ENCODE measurements at regions not wholly inside any gene's neighbourhood (a gene's known extent, or its start where the extent isn't known, plus 50 kb on each side); places are given as distances from the start of the nearest gene placed in this dataset.

- Histone ChIP-seq H2BK5ac (ENCODE audit: low read depth, low read length, poor library complexity) (no peak overlapping the region), H4K12ac (ENCODE audit: low read depth, low read length) (no peak overlapping the region), H3K79me2 (ENCODE audit: control insufficient read depth, insufficient read depth, low read length, poor library complexity) (no peaks in the 10 kb centered on the region), H3K23ac (ENCODE audit: low read length) (no peak overlapping the region), H4K91ac (ENCODE audit: low read depth, low read length) (no peak overlapping the region), H2BK120ac (ENCODE audit: insufficient read depth, low read length, poor library complexity) (no peak overlapping the region), H3K27ac (ENCODE audit: low read depth, low read length) (no peak overlapping the region), H3K4me2 (ENCODE audit: low read length) (no peak overlapping the region), H3K36me3 (ENCODE audit: control insufficient read depth in 1 of 2, insufficient read depth in 2 of 2, low read length in 2 of 2) (no peaks in the 10 kb centered on the region), H2AK5ac (ENCODE audit: low read length) (no peak overlapping the region), H3K4ac (ENCODE audit: low read depth, low read length) (no peak overlapping the region), H3K4me1 (ENCODE audit: control insufficient read depth in 1 of 2, insufficient read depth in 2 of 2, low read length in 2 of 2) (no peaks in the 10 kb centered on the region), H2AFZ (ENCODE audit: insufficient read depth, low read length, poor library complexity) (no peak overlapping the region), H3K9me3 (ENCODE audit: insufficient read depth, low read depth, low read length) (no peaks in the 10 kb centered on the region), H3K27me3 (ENCODE audit: insufficient read depth, low read length) (no peaks in the 10 kb centered on the region), H3K9ac (ENCODE audit: low read length) (no peak overlapping the region), H3K4me3 (ENCODE audit: low read depth, low read length) (no peak overlapping the region), H3K14ac (ENCODE audit: low read length) (no peak overlapping the region), H2BK12ac (ENCODE audit: low read length) (no peak overlapping the region), H3K79me1 (ENCODE audit: low read length) (no peaks in the 10 kb centered on the region), H4K8ac (ENCODE audit: low read depth, low read length) (no peak overlapping the region), H3K18ac (ENCODE audit: low read length) (no peak overlapping the region)
- WGBS (ENCODE audit: extremely low coverage, insufficient coverage, insufficient read length), result no CpG with 5 or more reads among the region's 1 CpG
- peak in 1 of 2 donors; percentile 3 for DNase-seq
These were observed 486.1 kb upstream of the IGFBP3 start for GRCh38 chr7:46407125-46407524.

DNA sequence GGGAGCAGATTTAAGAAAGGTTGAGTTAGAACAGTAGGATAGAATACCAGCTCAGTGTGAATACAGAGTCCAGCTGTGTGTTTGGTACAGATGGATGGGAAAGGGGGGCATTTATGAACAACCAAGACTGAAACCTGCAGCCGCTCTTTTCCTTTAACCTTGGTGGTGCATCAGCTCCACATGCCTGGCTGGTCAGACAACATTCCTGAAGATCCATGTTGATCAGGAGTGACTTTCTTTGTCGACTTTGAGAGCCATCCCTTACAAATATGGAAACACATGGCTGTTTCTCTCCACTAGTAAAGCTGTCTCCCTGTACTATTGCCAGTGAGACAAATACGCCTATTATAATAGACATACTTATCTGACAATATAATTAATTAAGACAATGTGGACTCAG, 476.5 kb upstream of the IGFBP3 start:
- DNase-seq, result peak; percentile 31 to 56
- Histone ChIP-seq H3K27ac (ENCODE audit: low read depth, low read length) (no peak overlapping the region), H2AFZ (ENCODE audit: insufficient read depth, low read length, poor library complexity) (no peak overlapping the region), H3K14ac (ENCODE audit: low read length) (no peak overlapping the region), H3K4ac (ENCODE audit: low read depth, low read length) (no peak overlapping the region), H3K79me1 (ENCODE audit: low read length) (peaks cover 3% of the 10 kb centered on the region), H3K9ac (ENCODE audit: low read length) (no peak overlapping the region), H2BK12ac (ENCODE audit: low read length) (no peak overlapping the region), H3K36me3 (ENCODE audit: control insufficient read depth in 1 of 2, insufficient read depth in 2 of 2, low read length in 2 of 2) (no peaks in the 10 kb centered on the region), H3K27me3 (ENCODE audit: insufficient read depth, low read length) (no peaks in the 10 kb centered on the region), H4K12ac (ENCODE audit: low read depth, low read length) (no peak overlapping the region), H3K79me2 (ENCODE audit: control insufficient read depth, insufficient read depth, low read length, poor library complexity) (no peaks in the 10 kb centered on the region), H3K4me2 (ENCODE audit: low read length) (no peak overlapping the region), H4K8ac (ENCODE audit: low read depth, low read length) (no peak overlapping the region), H3K9me3 (ENCODE audit: insufficient read depth, low read depth, low read length) (no peaks in the 10 kb centered on the region), H3K4me1 (ENCODE audit: control insufficient read depth in 1 of 2, insufficient read depth in 2 of 2, low read length in 2 of 2) (peaks cover 4 to 7% of the 10 kb centered on the region in 2 experiments), H3K18ac (ENCODE audit: low read length) (no peak overlapping the region), H2AK5ac (ENCODE audit: low read length) (no peak overlapping the region), H2BK120ac (ENCODE audit: insufficient read depth, low read length, poor library complexity) (no peak overlapping the region), H3K23ac (ENCODE audit: low read length) (no peak overlapping the region), H2BK5ac (ENCODE audit: low read depth, low read length, poor library complexity) (no peak overlapping the region), H4K91ac (ENCODE audit: low read depth, low read length) (no peak overlapping the region), H3K4me3 (ENCODE audit: low read depth, low read length) (no peak overlapping the region)
- WGBS (ENCODE audit: extremely low coverage, insufficient coverage, insufficient read length), result no CpG with 5 or more reads among the region's 3 CpGs

DNA sequence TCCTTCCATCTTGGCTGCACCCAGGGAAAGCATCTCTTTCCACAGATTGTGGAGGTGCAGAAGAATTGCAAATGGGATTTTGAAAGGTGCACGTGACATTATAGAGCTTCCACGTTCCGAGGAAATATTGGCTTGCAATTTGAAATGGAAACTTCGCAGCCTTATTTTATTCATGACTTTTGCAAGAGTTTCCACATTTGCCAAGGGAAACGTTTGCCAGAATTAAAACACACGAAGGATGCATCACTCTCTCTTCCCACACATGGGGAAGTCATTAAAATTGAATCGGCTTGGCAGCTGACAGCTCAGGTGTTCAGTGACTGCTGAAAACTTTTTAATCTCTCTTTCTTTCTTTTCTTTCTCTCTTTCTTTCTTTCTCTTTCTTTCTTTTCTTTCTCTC, 475.4 kb upstream of the IGFBP3 start:
- Histone ChIP-seq H4K12ac (ENCODE audit: low read depth, low read length) (no peak overlapping the region), H4K8ac (ENCODE audit: low read depth, low read length) (no peak overlapping the region), H2BK120ac (ENCODE audit: insufficient read depth, low read length, poor library complexity) (no peak overlapping the region), H3K9ac (ENCODE audit: low read length) (no peak overlapping the region), H3K14ac (ENCODE audit: low read length) (no peak overlapping the region), H3K23ac (ENCODE audit: low read length) (no peak overlapping the region), H2AFZ (ENCODE audit: insufficient read depth, low read length, poor library complexity) (no peak overlapping the region), H2BK12ac (ENCODE audit: low read length) (no peak overlapping the region), H3K9me3 (ENCODE audit: insufficient read depth, low read depth, low read length) (no peaks in the 10 kb centered on the region), H3K27ac (ENCODE audit: low read depth, low read length) (no peak overlapping the region), H3K4ac (ENCODE audit: low read depth, low read length) (no peak overlapping the region), H3K79me2 (ENCODE audit: control insufficient read depth, insufficient read depth, low read length, poor library complexity) (no peaks in the 10 kb centered on the region), H3K4me2 (ENCODE audit: low read length) (no peak overlapping the region), H3K79me1 (ENCODE audit: low read length) (peaks cover 3% of the 10 kb centered on the region), H2BK5ac (ENCODE audit: low read depth, low read length, poor library complexity) (no peak overlapping the region), H4K91ac (ENCODE audit: low read depth, low read length) (no peak overlapping the region), H3K36me3 (ENCODE audit: control insufficient read depth in 1 of 2, insufficient read depth in 2 of 2, low read length in 2 of 2) (no peaks in the 10 kb centered on the region), H3K27me3 (ENCODE audit: insufficient read depth, low read length) (no peaks in the 10 kb centered on the region), H2AK5ac (ENCODE audit: low read length) (no peak overlapping the region), H3K4me3 (ENCODE audit: low read depth, low read length) (no peak overlapping the region), H3K18ac (ENCODE audit: low read length) (no peak overlapping the region), H3K4me1 (ENCODE audit: control insufficient read depth in 1 of 2, insufficient read depth in 2 of 2, low read length in 2 of 2) (peaks cover 4 to 7% of the 10 kb centered on the region in 2 experiments)
- WGBS (ENCODE audit: extremely low coverage, insufficient coverage, insufficient read length), result no CpG with 5 or more reads among the region's 7 CpGs
- no peak for DNase-seq

- no peak overlapping the region for H4K91ac ChIP-seq (ENCODE audit: low read depth, low read length)
- no peak overlapping the region for H4K8ac ChIP-seq (ENCODE audit: low read depth, low read length)
- no peak overlapping the region for H2BK5ac ChIP-seq (ENCODE audit: low read depth, low read length, poor library complexity)
- no peak overlapping the region for H2AK5ac ChIP-seq (ENCODE audit: low read length)
- H3K79me1 ChIP-seq (ENCODE audit: low read length), result peaks cover 3% of the 10 kb centered on the region
- H3K4me1 ChIP-seq (ENCODE audit: control insufficient read depth in 1 of 2, insufficient read depth in 2 of 2, low read length in 2 of 2), result peaks cover 6 to 11% of the 10 kb centered on the region in 2 experiments
- no peak overlapping the region for H3K14ac ChIP-seq (ENCODE audit: low read length)
- no peak overlapping the region for H4K12ac ChIP-seq (ENCODE audit: low read depth, low read length)
- H3K4me2 ChIP-seq (ENCODE audit: low read length), result no peak overlapping the region
- H2BK12ac ChIP-seq (ENCODE audit: low read length), result no peak overlapping the region
- no peak overlapping the region for H3K18ac ChIP-seq (ENCODE audit: low read length)
- H3K4me3 ChIP-seq (ENCODE audit: low read depth, low read length), result no peak overlapping the region
- H2BK120ac ChIP-seq (ENCODE audit: insufficient read depth, low read length, poor library complexity), result no peak overlapping the region
- no CpG with 5 or more reads among the region's 3 CpGs for WGBS (ENCODE audit: extremely low coverage, insufficient coverage, insufficient read length)
- H3K36me3 ChIP-seq (ENCODE audit: control insufficient read depth in 1 of 2, insufficient read depth in 2 of 2, low read length in 2 of 2), result peaks cover 0 to 4% of the 10 kb centered on the region in 2 experiments
- H3K23ac ChIP-seq (ENCODE audit: low read length), result no peak overlapping the region
- H3K27ac ChIP-seq (ENCODE audit: low read depth, low read length), result no peak overlapping the region
- H3K9me3 ChIP-seq (ENCODE audit: insufficient read depth, low read depth, low read length), result no peaks in the 10 kb centered on the region
- H3K4ac ChIP-seq (ENCODE audit: low read depth, low read length), result no peak overlapping the region
- DNase-seq, result no peak
- H3K9ac ChIP-seq (ENCODE audit: low read length), result no peak overlapping the region
- H3K27me3 ChIP-seq (ENCODE audit: insufficient read depth, low read length), result no peaks in the 10 kb centered on the region
- H2AFZ ChIP-seq (ENCODE audit: insufficient read depth, low read length, poor library complexity), result no peak overlapping the region
- no peaks in the 10 kb centered on the region for H3K79me2 ChIP-seq (ENCODE audit: control insufficient read depth, insufficient read depth, low read length, poor library complexity)
These were observed 472.1 kb upstream of the IGFBP3 start for GRCh38 chr7:46393142-46393541.
